ENCODE measurements at regions not wholly inside any gene's neighbourhood (a gene's known extent, or its start where the extent isn't known, plus 50 kb on each side); places are given as distances from the start of the nearest gene placed in this dataset.
A peak's percentile ranks its signal among the peaks of the same experiment; 100 is the strongest.

DNA sequence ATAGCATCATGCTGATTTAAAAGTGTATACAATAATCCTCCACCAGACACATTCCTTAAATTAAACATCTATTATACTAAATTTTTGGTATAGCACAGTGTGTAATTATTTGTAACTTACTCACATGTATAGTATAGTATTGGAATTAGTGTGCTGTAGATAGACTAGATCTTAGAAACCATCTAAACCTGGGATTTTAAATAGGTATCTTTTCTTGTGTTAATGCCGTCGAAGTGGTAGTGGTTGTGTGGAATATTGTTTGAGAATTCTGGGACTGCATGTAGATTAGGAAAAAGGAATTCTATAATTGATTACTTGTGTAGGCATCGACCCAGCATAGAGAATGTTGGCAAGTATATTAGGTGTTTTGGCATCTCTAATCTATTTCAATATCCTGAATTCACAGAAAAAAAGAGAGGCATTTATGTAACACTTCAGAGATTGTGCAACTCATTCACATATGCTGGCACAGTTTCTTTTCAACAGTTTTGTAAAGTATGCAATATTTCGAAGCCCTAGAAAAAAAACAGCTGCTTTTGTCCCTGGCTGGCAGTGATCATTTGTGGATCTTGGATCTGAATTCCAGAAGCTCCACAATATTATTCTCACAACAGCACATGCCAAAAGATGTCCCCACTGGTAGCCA, 145.5 kb upstream of the AGR3 start:
- no peak for TF ChIP-seq CTCF (IDR thresholded peaks at IDR 0.05; ENCODE audit: insufficient read depth, low read length)
- no peak overlapping the region for H3K4me3 ChIP-seq (ENCODE audit: low read depth, low read length)
- peak; percentile 85 for DNase-seq (ENCODE audit: low read depth)

GRCh38 chr7:17027789-17028152, 146.0 kb upstream of the AGR3 start:
- DNase-seq (ENCODE audit: low read depth), result no peak
- H3K4me3 ChIP-seq (ENCODE audit: low read depth, low read length), result no peak overlapping the region
- no peak for TF ChIP-seq CTCF (IDR thresholded peaks at IDR 0.05; ENCODE audit: insufficient read depth, low read length)

GRCh38 chr7:17029150-17029549, 147.4 kb upstream of the AGR3 start:
- no peak overlapping the region for H3K4me3 ChIP-seq (ENCODE audit: low read depth, low read length)
- no peak for DNase-seq (ENCODE audit: low read depth)
- TF ChIP-seq CTCF (IDR thresholded peaks at IDR 0.05; ENCODE audit: insufficient read depth, low read length), result no peak

GRCh38 chr7:17030559-17030958, 148.8 kb upstream of the AGR3 start:
- TF ChIP-seq CTCF (IDR thresholded peaks at IDR 0.05; ENCODE audit: insufficient read depth, low read length), result no peak
- DNase-seq (ENCODE audit: low read depth), result no peak
- H3K4me3 ChIP-seq (ENCODE audit: low read depth, low read length), result no peak overlapping the region

DNA sequence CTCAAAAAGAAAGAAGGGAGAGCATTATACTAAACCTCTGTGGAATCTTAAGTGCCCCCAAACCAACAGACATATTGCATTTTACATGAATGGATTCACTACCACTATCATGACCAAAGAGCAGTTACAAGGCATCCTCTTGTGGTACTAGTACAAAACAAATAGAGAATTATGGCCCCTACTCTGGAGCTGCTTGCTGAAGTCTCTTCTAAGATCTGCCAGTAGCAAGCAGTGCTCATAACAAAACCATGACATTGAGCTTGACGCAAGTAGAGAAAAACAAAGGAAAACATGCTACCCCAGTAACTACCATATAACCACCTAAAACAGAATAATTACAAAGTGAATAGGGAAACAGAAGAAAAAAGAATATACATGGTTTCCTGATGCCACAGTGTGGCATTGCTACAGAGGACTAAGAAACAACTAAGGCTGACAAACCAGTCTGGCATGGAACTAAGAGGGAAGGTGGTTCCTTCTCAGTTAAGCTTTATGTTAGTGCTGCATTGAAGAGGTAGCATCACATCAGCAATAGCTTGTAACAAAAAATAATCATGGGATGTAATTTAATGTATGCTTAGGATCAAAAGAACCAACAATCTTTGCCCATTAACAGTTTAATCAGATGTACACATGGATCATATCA, 150.2 kb upstream of the AGR3 start:
- no peak for DNase-seq (ENCODE audit: low read depth)
- H3K4me3 ChIP-seq (ENCODE audit: low read depth, low read length), result no peak overlapping the region
- no peak for TF ChIP-seq CTCF (IDR thresholded peaks at IDR 0.05; ENCODE audit: insufficient read depth, low read length)

GRCh38 chr7:17033245-17033644, 151.5 kb upstream of the AGR3 start:
- TF ChIP-seq CTCF (IDR thresholded peaks at IDR 0.05; ENCODE audit: insufficient read depth, low read length), result no peak
- H3K4me3 ChIP-seq (ENCODE audit: low read depth, low read length), result no peak overlapping the region
- DNase-seq (ENCODE audit: low read depth), result no peak

DNA sequence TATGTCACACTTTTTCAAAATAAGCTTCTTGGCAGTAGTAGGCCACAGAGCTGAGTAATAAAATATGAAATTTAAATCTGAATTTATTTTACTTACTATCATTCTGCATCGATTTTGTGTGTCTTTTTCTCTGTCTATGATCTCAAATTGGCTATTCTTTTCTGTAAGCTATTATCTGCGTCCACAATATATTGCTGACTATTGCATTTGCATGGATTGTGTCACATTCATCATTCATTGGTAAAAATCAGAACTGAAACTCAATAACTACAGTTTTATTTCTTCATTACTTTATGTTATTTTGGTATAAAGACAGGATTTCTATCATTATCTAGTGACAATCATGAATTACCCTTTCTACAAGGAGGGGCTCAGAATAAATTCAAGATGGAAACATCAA, 154.8 kb upstream of the AGR3 start:
- H3K4me3 ChIP-seq (ENCODE audit: low read depth, low read length), result no peak overlapping the region
- no peak for TF ChIP-seq CTCF (IDR thresholded peaks at IDR 0.05; ENCODE audit: insufficient read depth, low read length)
- DNase-seq (ENCODE audit: low read depth), result no peak
